GM12878 (cell line): ENCODE measurements at regions not wholly inside any gene's neighbourhood (a gene's known extent, or its start where the extent isn't known, plus 50 kb on each side); places are given as distances from the start of the nearest gene placed in this dataset.

Experiments used
- ATAC-seq: fragments of 200-7000 bp; cut with Tn5 transposase; 3 replicates; pipeline ENCODE4 v1.9.1; 2020; ENCODE audit warnings: mild to moderate bottlenecking, moderate library complexity
- BruUV-seq: library from RNA; stranded (reverse); fragments of 400-500 nt; replicated peaks from 2 replicates; lab custom pipeline; 2021; lab: Mats Ljungman, UMichigan
- CTCF ChIA-PET: fragments of 300-600 bp; sonication (Branson Sonifier 250); formaldehyde crosslinking; extraction: SDS; loops from one replicate; lab custom pipeline; 2021; ENCODE audit warnings: inconsistent platforms; lab: Yijun Ruan, JAX
- POLR2A ChIA-PET: fragments of 350-600 bp; formaldehyde crosslinking; extraction: SDS; loops from one replicate; lab custom pipeline; 2021; ENCODE audit warnings: inconsistent platforms; lab: Charles Lee
- RAD21 ChIA-PET: fragments of 300-600 bp; sonication (Branson Sonifier 250); formaldehyde crosslinking; loops from one replicate; lab custom pipeline; 2023; ENCODE audit warnings: antibody characterized with exemption; ENCODE audit not compliant: unreplicated experiment; lab: Charles Lee
- SMC1A ChIA-PET: fragments of 300-600 bp; sonication (Branson Sonifier 250); formaldehyde crosslinking; loops from one replicate; lab custom pipeline; 2023; ENCODE audit not compliant: unreplicated experiment, uncharacterized antibody; lab: Charles Lee
- DNase-seq: peaks from one replicate; pipeline ENCODE4 v3.0.0-alpha.2; 2011; ENCODE audit warnings: low read depth, low spot score
- FAIRE-seq: peaks from 3 replicates; lab custom pipeline; 2011; peaks lifted over from hg19 to GRCh38; lab: Jason Lieb, UNC
- H2AFZ ChIP-seq: 2 replicates; pipeline ENCODE4 v1.6.0; 2011; ENCODE audit warnings: low read depth, low read length, control low read depth; ENCODE audit not compliant: control insufficient read depth
- H3K27ac ChIP-seq: 2 replicates; pipeline ENCODE4 v1.5.1; 2011; ENCODE audit warnings: control low read depth; ENCODE audit not compliant: control insufficient read depth, insufficient read depth
- H3K27me3 ChIP-seq, 2 experiments: replicated peaks in 1 of 2; 2 replicates each; pipeline versions ENCODE4 v1.6.0 to v1.6.1; 2011; ENCODE audit warnings: low read length in 1 of 2; ENCODE audit not compliant: control insufficient read depth in 2 of 2, insufficient read depth in 2 of 2
- H3K36me3 ChIP-seq, 2 experiments: 2 replicates each; pipeline ENCODE4 v1.5.1; 2011; ENCODE audit warnings: low read length in 1 of 2; ENCODE audit not compliant: control insufficient read depth in 2 of 2, insufficient read depth in 2 of 2
- H3K4me1 ChIP-seq: 2 replicates; pipeline ENCODE4 v1.6.1; 2011; ENCODE audit warnings: mild to moderate bottlenecking, low read length, moderate library complexity, mixed read lengths; ENCODE audit not compliant: control insufficient read depth, insufficient read depth
- H3K4me2 ChIP-seq: 2 replicates; pipeline ENCODE4 v1.6.0; 2011; ENCODE audit warnings: control low read depth; ENCODE audit not compliant: control insufficient read depth, insufficient read depth
- H3K4me3 ChIP-seq: fragments of 200-600 bp; sonication (generic); 2 replicates; pipeline ENCODE4 v1.5.1; 2016
- H3K79me2 ChIP-seq: 2 replicates; pipeline ENCODE4 v1.6.0; 2011; ENCODE audit warnings: low read length; ENCODE audit not compliant: control insufficient read depth, insufficient read depth
- H3K9ac ChIP-seq: 2 replicates; pipeline ENCODE4 v1.8.0; 2011; ENCODE audit warnings: low read length, control low read depth, mixed read lengths; ENCODE audit not compliant: control insufficient read depth, insufficient read depth
- H3K9me3 ChIP-seq: replicated peaks from 3 replicates; pipeline ENCODE4 v1.5.1; 2011; ENCODE audit warnings: mild to moderate bottlenecking, low read length; ENCODE audit not compliant: control insufficient read depth, insufficient read depth
- H4K20me1 ChIP-seq: 2 replicates; pipeline ENCODE4 v1.6.0; 2011; ENCODE audit not compliant: control insufficient read depth, insufficient read depth
- BACH1 ChIP-seq: fragments of 450-650 bp; IDR thresholded peaks from 2 replicates; pipeline ENCODE4 v1.6.1; 2017; ENCODE audit warnings: mild to moderate bottlenecking, borderline replicate concordance
- BHLHE40 ChIP-seq, 2 experiments: fragments of 450-650 bp in 1 of 2; IDR thresholded peaks; 2 replicates each; pipeline ENCODE4 v1.6.1; 2011 to 2017; ENCODE audit warnings: low read depth in 2 of 2, borderline replicate concordance in 1 of 2, improper control_type of control experiment in 1 of 2, low read length in 1 of 2, mild to moderate bottlenecking in 1 of 2
- CREB1 ChIP-seq: IDR thresholded peaks from 2 replicates; pipeline ENCODE4 v1.6.1; 2012; ENCODE audit warnings: low read depth, mild to moderate bottlenecking, inconsistent platforms
- EP300 ChIP-seq, 2 experiments: fragments of 150-350 bp in 1 of 2; IDR thresholded peaks; 2 replicates each; pipeline ENCODE4 v1.6.1; 2011 to 2012; ENCODE audit warnings: low read depth in 2 of 2, low read length in 2 of 2, borderline replicate concordance in 1 of 2, improper control_type of control experiment in 1 of 2, inconsistent platforms in 1 of 2; ENCODE audit not compliant: control insufficient read depth in 1 of 2
- EZH2 ChIP-seq: IDR thresholded peaks from 2 replicates; pipeline ENCODE4 v1.6.1; 2012; ENCODE audit warnings: low read depth, mild to moderate bottlenecking, control low read depth, inconsistent platforms, low read length, borderline replicate concordance; ENCODE audit not compliant: control insufficient read depth
- HCFC1 ChIP-seq: fragments of 150-350 bp; IDR thresholded peaks from 2 replicates; pipeline ENCODE4 v1.6.1; 2014; ENCODE audit warnings: low read length
- LARP7 ChIP-seq: fragments of 450-650 bp; IDR thresholded peaks from 2 replicates; pipeline ENCODE4 v1.6.1; 2017; ENCODE audit warnings: mild to moderate bottlenecking
- NFIC ChIP-seq: IDR thresholded peaks from 2 replicates; pipeline ENCODE4 v1.6.1; 2012; ENCODE audit warnings: low read depth, mild to moderate bottlenecking, inconsistent platforms, low read length, moderate library complexity
- NFYB ChIP-seq: IDR thresholded peaks from 2 replicates; pipeline ENCODE4 v1.6.1; 2011; ENCODE audit warnings: low read depth, mild to moderate bottlenecking, low read length, improper control_type of control experiment, moderate library complexity; ENCODE audit not compliant: insufficient read depth
- PAX8 ChIP-seq: fragments of 450-650 bp; IDR thresholded peaks from 2 replicates; pipeline ENCODE4 v1.6.1; 2017; ENCODE audit warnings: mild to moderate bottlenecking, moderate library complexity
- RELA ChIP-seq: fragments of 450-650 bp; IDR thresholded peaks from 2 replicates; pipeline ENCODE4 v1.8.0; 2014; ENCODE audit warnings: borderline replicate concordance; ENCODE audit not compliant: partially characterized antibody
- TCF3 ChIP-seq: IDR thresholded peaks from 2 replicates; pipeline ENCODE4 v1.6.1; 2012; ENCODE audit warnings: low read depth, mild to moderate bottlenecking, low read length, borderline replicate concordance; ENCODE audit not compliant: insufficient read depth
- TCF7 ChIP-seq: IDR thresholded peaks from 2 replicates; pipeline ENCODE4 v1.6.1; 2014; ENCODE audit warnings: antibody characterized with exemption, borderline replicate concordance
- YY1 ChIP-seq: IDR thresholded peaks from 2 replicates; pipeline ENCODE4 v1.6.1; 2011; ENCODE audit warnings: low read depth, mild to moderate bottlenecking, low read length
- ZNF207 ChIP-seq: fragments of 450-650 bp; IDR thresholded peaks from 2 replicates; pipeline ENCODE4 v1.6.1; 2014; ENCODE audit warnings: antibody characterized with exemption, mild to moderate bottlenecking, borderline replicate concordance
- ZNF274 ChIP-seq: IDR thresholded peaks from one replicate; pipeline ENCODE4 v1.8.0; 2011; ENCODE audit not compliant: insufficient read length, insufficient read depth
- WGBS: methylation state at CpG from one replicate; pipeline ENCODE4 v1.1.6; 2016; ENCODE audit warnings: low lambda C conversion rate; ENCODE audit not compliant: insufficient replicate concordance, insufficient coverage; ENCODE audit errors: missing lambda C conversion rate; 5-methylcytosine and 5-hydroxymethylcytosine counted together
- in situ Hi-C: fragments of 300-500 bp; cut with MboI; formaldehyde crosslinking; loops from 9 replicates; pipeline ENCODE4 v1.14.3; 2018; ENCODE audit warnings: mixed read lengths
- intact Hi-C: fragments of 100-400 bp; cut with micrococcal nuclease; formaldehyde crosslinking; loops from one replicate; pipeline ENCODE4 v1.14.2; 2022; ENCODE audit not compliant: unreplicated experiment
- TF ChIP-seq, protein P1 (sequence below): fragments of 450-650 bp; formaldehyde crosslinking; IDR thresholded peaks from 2 replicates; pipeline ENCODE4 v1.5.0; 2022; ENCODE audit warnings: mild to moderate bottlenecking, missing genetic modification characterization
- TF ChIP-seq, protein P2 (sequence below): fragments of 450-650 bp; formaldehyde crosslinking; IDR thresholded peaks from 2 replicates; pipeline ENCODE4 v1.4.0; 2022; ENCODE audit warnings: mild to moderate bottlenecking, moderate library complexity

DNA sequence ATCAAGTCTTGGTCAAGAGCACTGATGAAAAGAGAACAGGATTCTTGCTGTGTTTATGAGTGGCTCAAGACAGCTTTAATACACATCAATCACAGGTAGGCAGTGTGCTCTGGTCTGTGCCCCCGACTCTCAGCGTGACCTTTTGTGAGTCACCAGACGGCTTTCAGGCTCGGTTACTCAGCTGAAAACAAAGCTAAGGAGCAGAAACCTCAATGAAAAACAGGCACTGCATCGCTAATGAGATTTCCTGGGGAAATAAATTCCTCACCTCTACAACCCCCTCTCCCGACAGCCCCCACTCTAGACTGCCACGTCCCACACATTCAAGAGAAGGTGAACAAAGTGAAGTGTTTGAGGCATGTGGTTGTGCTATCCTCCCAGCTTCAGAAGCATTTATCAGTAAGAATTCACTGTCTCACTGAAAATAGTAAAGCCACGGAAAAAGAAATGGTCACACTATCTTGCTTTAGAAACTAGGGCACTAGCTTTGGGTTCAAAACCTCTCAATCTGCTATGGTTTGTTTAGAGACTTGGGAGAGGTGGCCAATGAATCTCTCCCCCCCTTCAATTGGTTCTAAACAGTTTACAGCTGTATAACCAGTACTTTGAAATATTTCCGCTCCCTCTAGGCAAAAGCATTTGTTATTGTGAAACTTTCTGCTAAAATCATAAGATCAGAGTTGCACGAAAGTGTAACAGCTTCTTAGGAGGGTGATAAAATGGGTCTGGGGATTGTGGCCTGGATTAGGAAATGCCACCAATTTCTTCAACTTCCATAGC is 199.5 kb upstream of the PMFBP1 start:
- Histone ChIP-seq H3K4me1 (no peaks in the 10 kb centered on the region), H3K27ac (no peak overlapping the region), H3K9ac (no peak overlapping the region), H3K27me3 (no peaks in the 10 kb centered on the region), H2AFZ (no peak overlapping the region), H3K4me3 (no peak overlapping the region), H3K9me3 (no peaks in the 10 kb centered on the region; the same call in 1 of the 3 replicates), H3K79me2 (no peaks in the 10 kb centered on the region), H3K4me2 (no peak overlapping the region), H3K36me3 (no peaks in the 10 kb centered on the region), H4K20me1 (no peaks in the 10 kb centered on the region)
- ChIA-PET SMC1A (interaction anchor here (1.5 kb wide), 1 partner anchor 9 kb away, joined by 4 read pairs; no protein-coding TSS in a partner anchor), POLR2A (no interaction called here), CTCF (interaction anchor here (1.3 to 1.4 kb wide), 3 partner anchors 15 to 485 kb away, joined by 3 to 7 read pairs (median 3); no protein-coding TSS in a partner anchor), RAD21 (no interaction called here)
- in situ Hi-C loops: no loop called here
- intact Hi-C loops: no loop called here
- WGBS: 63% methylated on average over 10 of the region's 10 CpGs
- no peak for FAIRE-seq
- no TSS peak for BruUV-seq
- TF ChIP-seq ZNF207 (no peak), LARP7 (no peak), BACH1 (no peak), TCF3 (no peak), BHLHE40 (IDR thresholded peaks at IDR 0.05; ENCODE audit: borderline replicate concordance in 1 of 2, low read depth in 2 of 2, low read length in 1 of 2) (no peak), CREB1 (no peak), EZH2 (no peak), HCFC1 (no peak), ZNF274 (no peak), EP300 (IDR thresholded peaks at IDR 0.05; ENCODE audit: borderline replicate concordance in 1 of 2, control insufficient read depth in 1 of 2, low read depth in 2 of 2, low read length in 2 of 2) (no peak), NFYB (no peak), NFIC (no peak), RELA (no peak), PAX8 (no peak), TCF7 (no peak), YY1 (no peak)
- TF ChIP-seq, protein P1, sequence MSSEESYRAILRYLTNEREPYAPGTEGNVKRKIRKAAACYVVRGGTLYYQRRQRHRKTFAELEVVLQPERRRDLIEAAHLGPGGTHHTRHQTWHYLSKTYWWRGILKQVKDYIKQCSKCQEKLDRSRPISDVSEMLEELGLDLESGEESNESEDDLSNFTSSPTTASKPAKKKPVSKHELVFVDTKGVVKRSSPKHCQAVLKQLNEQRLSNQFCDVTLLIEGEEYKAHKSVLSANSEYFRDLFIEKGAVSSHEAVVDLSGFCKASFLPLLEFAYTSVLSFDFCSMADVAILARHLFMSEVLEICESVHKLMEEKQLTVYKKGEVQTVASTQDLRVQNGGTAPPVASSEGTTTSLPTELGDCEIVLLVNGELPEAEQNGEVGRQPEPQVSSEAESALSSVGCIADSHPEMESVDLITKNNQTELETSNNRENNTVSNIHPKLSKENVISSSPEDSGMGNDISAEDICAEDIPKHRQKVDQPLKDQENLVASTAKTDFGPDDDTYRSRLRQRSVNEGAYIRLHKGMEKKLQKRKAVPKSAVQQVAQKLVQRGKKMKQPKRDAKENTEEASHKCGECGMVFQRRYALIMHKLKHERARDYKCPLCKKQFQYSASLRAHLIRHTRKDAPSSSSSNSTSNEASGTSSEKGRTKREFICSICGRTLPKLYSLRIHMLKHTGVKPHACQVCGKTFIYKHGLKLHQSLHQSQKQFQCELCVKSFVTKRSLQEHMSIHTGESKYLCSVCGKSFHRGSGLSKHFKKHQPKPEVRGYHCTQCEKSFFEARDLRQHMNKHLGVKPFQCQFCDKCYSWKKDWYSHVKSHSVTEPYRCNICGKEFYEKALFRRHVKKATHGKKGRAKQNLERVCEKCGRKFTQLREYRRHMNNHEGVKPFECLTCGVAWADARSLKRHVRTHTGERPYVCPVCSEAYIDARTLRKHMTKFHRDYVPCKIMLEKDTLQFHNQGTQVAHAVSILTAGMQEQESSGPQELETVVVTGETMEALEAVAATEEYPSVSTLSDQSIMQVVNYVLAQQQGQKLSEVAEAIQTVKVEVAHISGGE: no peak
- TF ChIP-seq, protein P2, sequence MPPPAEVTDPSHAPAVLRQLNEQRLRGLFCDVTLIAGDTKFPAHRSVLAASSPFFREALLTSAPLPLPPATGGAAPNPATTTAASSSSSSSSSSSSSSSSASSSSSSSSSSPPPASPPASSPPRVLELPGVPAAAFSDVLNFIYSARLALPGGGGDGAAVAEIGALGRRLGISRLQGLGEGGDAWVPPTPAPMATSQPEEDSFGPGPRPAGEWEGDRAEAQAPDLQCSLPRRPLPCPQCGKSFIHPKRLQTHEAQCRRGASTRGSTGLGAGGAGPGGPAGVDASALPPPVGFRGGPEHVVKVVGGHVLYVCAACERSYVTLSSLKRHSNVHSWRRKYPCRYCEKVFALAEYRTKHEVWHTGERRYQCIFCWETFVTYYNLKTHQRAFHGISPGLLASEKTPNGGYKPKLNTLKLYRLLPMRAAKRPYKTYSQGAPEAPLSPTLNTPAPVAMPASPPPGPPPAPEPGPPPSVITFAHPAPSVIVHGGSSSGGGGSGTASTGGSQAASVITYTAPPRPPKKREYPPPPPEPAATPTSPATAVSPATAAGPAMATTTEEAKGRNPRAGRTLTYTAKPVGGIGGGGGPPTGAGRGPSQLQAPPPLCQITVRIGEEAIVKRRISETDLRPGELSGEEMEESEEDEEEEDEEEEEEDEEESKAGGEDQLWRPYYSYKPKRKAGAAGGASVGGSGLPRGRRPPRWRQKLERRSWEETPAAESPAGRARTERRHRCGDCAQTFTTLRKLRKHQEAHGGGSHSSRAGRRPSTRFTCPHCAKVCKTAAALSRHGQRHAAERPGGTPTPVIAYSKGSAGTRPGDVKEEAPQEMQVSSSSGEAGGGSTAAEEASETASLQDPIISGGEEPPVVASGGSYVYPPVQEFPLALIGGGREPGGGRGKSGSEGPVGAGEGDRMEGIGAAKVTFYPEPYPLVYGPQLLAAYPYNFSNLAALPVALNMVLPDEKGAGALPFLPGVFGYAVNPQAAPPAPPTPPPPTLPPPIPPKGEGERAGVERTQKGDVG (CRISPR knock-in tag): no peak
- no peak for DNase-seq
- no peak for ATAC-seq
